DOHH2 (cell line): ENCODE measurements at regions not wholly inside any gene's neighbourhood (a gene's known extent, or its start where the extent isn't known, plus 50 kb on each side); places are given as distances from the start of the nearest gene placed in this dataset.

ENCODE experiments used
- H3F3A ChIP-seq: fragments of 200-600 bp; sonication (generic), shearing (Covaris generic); 2 replicates; pipeline ENCODE4 v1.6.0; 2016; ENCODE audit warnings: antibody characterized with exemption, mild to moderate bottlenecking; ENCODE audit not compliant: control insufficient read depth, insufficient read depth
- H3K27ac ChIP-seq: fragments of 200-600 bp; sonication (generic); 2 replicates; pipeline ENCODE4 v1.5.1; 2014; ENCODE audit warnings: low read depth, mild to moderate bottlenecking, low read length, moderate library complexity
- H3K27me3 ChIP-seq: fragments of 200-600 bp; sonication (generic); 2 replicates; pipeline ENCODE4 v1.6.1; 2014; ENCODE audit warnings: mild to moderate bottlenecking, low read length, mixed read lengths; ENCODE audit not compliant: control insufficient read depth
- H3K36me3 ChIP-seq: fragments of 200-600 bp; sonication (generic); 2 replicates; pipeline ENCODE4 v1.6.1; 2014; ENCODE audit warnings: mild to moderate bottlenecking, low read length, moderate library complexity, mixed read lengths; ENCODE audit not compliant: control insufficient read depth
- H3K4me1 ChIP-seq: fragments of 200-600 bp; sonication (generic); 2 replicates; pipeline ENCODE4 v1.6.1; 2014; ENCODE audit warnings: mild to moderate bottlenecking, low read length, mixed read lengths; ENCODE audit not compliant: control insufficient read depth
- H3K4me2 ChIP-seq: fragments of 200-600 bp; sonication (generic); 2 replicates; pipeline ENCODE4 v1.6.0; 2014; ENCODE audit warnings: mild to moderate bottlenecking, low read length, moderate library complexity
- H3K4me3 ChIP-seq: fragments of 200-600 bp; sonication (generic); 2 replicates; pipeline ENCODE4 v1.5.1; 2014; ENCODE audit warnings: mild to moderate bottlenecking, low read length, mixed read lengths
- H3K79me2 ChIP-seq: fragments of 200-600 bp; sonication (generic); 2 replicates; pipeline ENCODE4 v1.6.1; 2014; ENCODE audit warnings: mild to moderate bottlenecking, low read length, mixed read lengths; ENCODE audit not compliant: control insufficient read depth
- H3K9me2 ChIP-seq: fragments of 200-600 bp; sonication (generic); replicated peaks from 2 replicates; pipeline ENCODE4 v1.6.1; 2014; ENCODE audit warnings: mild to moderate bottlenecking, low read length, mixed read lengths; ENCODE audit not compliant: control insufficient read depth
- H3K9me3 ChIP-seq: fragments of 200-600 bp; sonication (generic); 2 replicates; pipeline ENCODE4 v1.6.1; 2014; ENCODE audit warnings: antibody characterized with exemption, low read length, mixed read lengths; ENCODE audit not compliant: control insufficient read depth, insufficient read depth
- H4K20me1 ChIP-seq: fragments of 200-600 bp; sonication (generic); 2 replicates; pipeline ENCODE4 v1.6.0; 2014; ENCODE audit warnings: low read depth, mild to moderate bottlenecking, antibody characterized with exemption, low read length, moderate library complexity; ENCODE audit not compliant: control insufficient read depth, insufficient read depth
- EZH2phosphoT487 ChIP-seq: fragments of 200-600 bp; sonication (generic); IDR thresholded peaks from 2 replicates; pipeline ENCODE4 v1.6.1; 2017; ENCODE audit warnings: borderline replicate concordance, mild to moderate bottlenecking, antibody characterized with exemption, low read length, moderate library complexity, mixed read lengths
- TF ChIP-seq, protein P1 (sequence below): fragments of 200-600 bp; sonication (generic); IDR thresholded peaks from one replicate; pipeline ENCODE4 v1.5.1; 2014; ENCODE audit warnings: antibody characterized with exemption, mild to moderate bottlenecking, low read depth, low read length; ENCODE audit not compliant: poor library complexity, severe bottlenecking

GRCh38 chr15:88747111-88747510 lies 56.1 kb upstream of the ACAN start:
- no peaks in the 10 kb centered on the region for H3K79me2 ChIP-seq
- no peaks in the 10 kb centered on the region for H3K4me1 ChIP-seq
- H3K27ac ChIP-seq: no peak overlapping the region
- H4K20me1 ChIP-seq: no peaks in the 10 kb centered on the region
- no peaks in the 10 kb centered on the region for H3K9me3 ChIP-seq
- peaks cover 3% of the 10 kb centered on the region for H3K27me3 ChIP-seq
- H3K9me2 ChIP-seq: no peaks in the 10 kb centered on the region
- TF ChIP-seq EZH2phosphoT487: no peak
- TF ChIP-seq, protein P1, sequence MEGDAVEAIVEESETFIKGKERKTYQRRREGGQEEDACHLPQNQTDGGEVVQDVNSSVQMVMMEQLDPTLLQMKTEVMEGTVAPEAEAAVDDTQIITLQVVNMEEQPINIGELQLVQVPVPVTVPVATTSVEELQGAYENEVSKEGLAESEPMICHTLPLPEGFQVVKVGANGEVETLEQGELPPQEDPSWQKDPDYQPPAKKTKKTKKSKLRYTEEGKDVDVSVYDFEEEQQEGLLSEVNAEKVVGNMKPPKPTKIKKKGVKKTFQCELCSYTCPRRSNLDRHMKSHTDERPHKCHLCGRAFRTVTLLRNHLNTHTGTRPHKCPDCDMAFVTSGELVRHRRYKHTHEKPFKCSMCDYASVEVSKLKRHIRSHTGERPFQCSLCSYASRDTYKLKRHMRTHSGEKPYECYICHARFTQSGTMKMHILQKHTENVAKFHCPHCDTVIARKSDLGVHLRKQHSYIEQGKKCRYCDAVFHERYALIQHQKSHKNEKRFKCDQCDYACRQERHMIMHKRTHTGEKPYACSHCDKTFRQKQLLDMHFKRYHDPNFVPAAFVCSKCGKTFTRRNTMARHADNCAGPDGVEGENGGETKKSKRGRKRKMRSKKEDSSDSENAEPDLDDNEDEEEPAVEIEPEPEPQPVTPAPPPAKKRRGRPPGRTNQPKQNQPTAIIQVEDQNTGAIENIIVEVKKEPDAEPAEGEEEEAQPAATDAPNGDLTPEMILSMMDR: no peak
- no peak overlapping the region for H3K4me2 ChIP-seq
- H3K36me3 ChIP-seq: no peaks in the 10 kb centered on the region
- H3F3A ChIP-seq: no peaks in the 10 kb centered on the region
- no peak overlapping the region for H3K4me3 ChIP-seq

GRCh38 chr15:88747631-88748030 lies 55.6 kb upstream of the ACAN start:
- Histone ChIP-seq H3K4me3 (no peak overlapping the region), H3K4me2 (no peak overlapping the region), H3K27ac (no peak overlapping the region), H3K9me2 (no peaks in the 10 kb centered on the region), H3F3A (no peaks in the 10 kb centered on the region), H4K20me1 (no peaks in the 10 kb centered on the region), H3K4me1 (no peaks in the 10 kb centered on the region), H3K36me3 (no peaks in the 10 kb centered on the region), H3K27me3 (peaks cover 3% of the 10 kb centered on the region), H3K9me3 (no peaks in the 10 kb centered on the region), H3K79me2 (no peaks in the 10 kb centered on the region)
- TF ChIP-seq EZH2phosphoT487: no peak
- TF ChIP-seq, protein P1: no peak

DNA sequence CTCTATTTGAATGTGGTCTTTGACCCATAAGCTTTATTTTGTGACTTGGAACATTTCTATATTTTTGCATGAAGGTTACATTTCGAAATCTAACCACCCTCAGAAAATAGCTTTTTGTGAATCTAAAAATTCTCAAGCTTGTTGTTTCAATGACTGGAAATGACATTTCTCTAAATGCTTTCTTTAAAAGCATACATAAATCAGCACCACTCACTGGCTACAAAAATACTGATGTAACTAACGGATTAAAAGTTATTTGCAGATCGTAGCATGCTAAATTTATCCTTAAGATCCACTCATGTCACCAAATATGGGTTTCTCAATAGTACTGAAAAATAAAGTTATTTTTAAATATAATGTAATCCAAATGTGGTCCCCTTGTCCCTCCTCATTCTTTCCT lies 55.2 kb upstream of the ACAN start:
- no peak for TF ChIP-seq EZH2phosphoT487
- TF ChIP-seq, protein P1: no peak
- Histone ChIP-seq H3K9me2 (no peaks in the 10 kb centered on the region), H3K4me2 (no peak overlapping the region), H3K4me1 (no peaks in the 10 kb centered on the region), H3K79me2 (no peaks in the 10 kb centered on the region), H3K36me3 (no peaks in the 10 kb centered on the region), H4K20me1 (no peaks in the 10 kb centered on the region), H3K9me3 (no peaks in the 10 kb centered on the region), H3F3A (no peaks in the 10 kb centered on the region), H3K27me3 (peaks cover 3% of the 10 kb centered on the region), H3K4me3 (no peak overlapping the region), H3K27ac (no peak overlapping the region)

- no peak overlapping the region for H3K27ac ChIP-seq
- no peaks in the 10 kb centered on the region for H3K9me2 ChIP-seq
- H3K36me3 ChIP-seq: no peaks in the 10 kb centered on the region
- H3K4me3 ChIP-seq: no peak overlapping the region
- H3F3A ChIP-seq: no peaks in the 10 kb centered on the region
- no peaks in the 10 kb centered on the region for H3K4me1 ChIP-seq
- no peak overlapping the region for H3K4me2 ChIP-seq
- no peaks in the 10 kb centered on the region for H3K79me2 ChIP-seq
- no peaks in the 10 kb centered on the region for H4K20me1 ChIP-seq
- H3K9me3 ChIP-seq: no peaks in the 10 kb centered on the region
- TF ChIP-seq, protein P1: no peak
- TF ChIP-seq EZH2phosphoT487: no peak
- H3K27me3 ChIP-seq: peaks cover 3% of the 10 kb centered on the region
Observed at GRCh38 chr15:88748651-88749050, 54.6 kb upstream of the ACAN start.
